ENCODE measurements at regions not wholly inside any gene's neighbourhood (a gene's known extent, or its start where the extent isn't known, plus 50 kb on each side); places are given as distances from the start of the nearest gene placed in this dataset.

GRCh38 chr14:84228702-84229101 is 1301.2 kb upstream of the FLRT2 start:
- no peak for TF ChIP-seq ZFX (IDR thresholded peaks at IDR 0.05; ENCODE audit: borderline replicate concordance)
- no peak for TF ChIP-seq CTCF (IDR thresholded peaks at IDR 0.05)

Data from 22Rv1 (cell line).